GM18907 (cell line): ENCODE measurements at regions not wholly inside any gene's neighbourhood (a gene's known extent, or its start where the extent isn't known, plus 50 kb on each side); places are given as distances from the start of the nearest gene placed in this dataset.

Experiments
- ATAC-seq: cut with Tn5 transposase; IDR thresholded peaks from one replicate; pipeline ENCODE4 v1.9.1; 2021; ENCODE audit warnings: mild to moderate bottlenecking, moderate library complexity; ENCODE audit not compliant: unreplicated experiment

- no peak for ATAC-seq
These were observed 564.9 kb upstream of the CITED2 start for GRCh38 chr6:139939189-139939979.

DNA sequence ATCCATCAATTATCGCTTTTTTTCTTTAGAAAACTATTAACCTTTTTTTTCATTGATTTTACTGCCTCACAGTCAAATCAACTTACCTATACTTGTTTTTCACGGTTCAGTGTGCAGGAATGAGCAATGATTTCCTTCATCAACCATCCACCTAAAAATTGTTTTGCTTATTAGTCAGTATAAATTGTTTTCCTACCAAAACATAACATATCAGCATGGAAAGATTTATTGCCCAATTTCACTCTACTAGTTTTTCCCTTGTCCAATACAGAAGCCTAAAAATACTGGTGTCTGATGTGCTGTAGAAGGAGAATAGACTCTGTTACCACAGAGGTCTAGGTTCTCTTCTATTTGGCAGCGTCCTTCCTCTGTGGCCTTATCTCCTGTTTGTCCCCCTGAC is 558.2 kb upstream of the CITED2 start:
- ATAC-seq, result no peak

GRCh38 chr6:139931747-139932146 is 557.3 kb upstream of the CITED2 start:
- no peak for ATAC-seq

GRCh38 chr6:139927742-139928305 is 553.4 kb upstream of the CITED2 start:
- no peak for ATAC-seq

GRCh38 chr6:139927236-139927635 is 552.8 kb upstream of the CITED2 start:
- ATAC-seq, result no peak

- ATAC-seq, result no peak
These were observed 552.3 kb upstream of the CITED2 start for GRCh38 chr6:139926711-139927110.

GRCh38 chr6:139925894-139926641 is 551.6 kb upstream of the CITED2 start:
- ATAC-seq, result no peak

- ATAC-seq, result no peak
These were observed 549.6 kb upstream of the CITED2 start for GRCh38 chr6:139923964-139924475.

DNA sequence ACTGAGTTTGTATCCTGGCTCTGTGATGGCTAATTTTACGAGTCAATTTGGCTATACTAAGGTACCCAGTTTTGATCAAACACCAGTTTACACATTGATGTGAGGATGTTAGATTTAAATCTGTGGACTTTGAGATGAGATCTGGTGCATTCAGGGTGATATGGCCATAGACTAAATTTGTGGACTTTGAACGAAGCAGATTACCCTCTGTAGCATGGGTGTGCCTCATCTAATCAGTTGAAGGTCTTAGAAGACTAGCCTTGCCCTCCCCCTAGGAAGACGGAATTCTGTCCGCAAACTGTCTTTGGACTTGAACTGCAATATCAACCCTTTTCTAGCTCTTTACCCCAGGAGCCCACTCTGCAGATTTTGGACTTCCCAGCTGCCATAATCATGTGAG is 547.8 kb upstream of the CITED2 start:
- ATAC-seq, result no peak

- ATAC-seq, result no peak
These were observed 546.3 kb upstream of the CITED2 start for GRCh38 chr6:139920776-139921100.

GRCh38 chr6:139920027-139920775 is 545.8 kb upstream of the CITED2 start:
- no peak for ATAC-seq

DNA sequence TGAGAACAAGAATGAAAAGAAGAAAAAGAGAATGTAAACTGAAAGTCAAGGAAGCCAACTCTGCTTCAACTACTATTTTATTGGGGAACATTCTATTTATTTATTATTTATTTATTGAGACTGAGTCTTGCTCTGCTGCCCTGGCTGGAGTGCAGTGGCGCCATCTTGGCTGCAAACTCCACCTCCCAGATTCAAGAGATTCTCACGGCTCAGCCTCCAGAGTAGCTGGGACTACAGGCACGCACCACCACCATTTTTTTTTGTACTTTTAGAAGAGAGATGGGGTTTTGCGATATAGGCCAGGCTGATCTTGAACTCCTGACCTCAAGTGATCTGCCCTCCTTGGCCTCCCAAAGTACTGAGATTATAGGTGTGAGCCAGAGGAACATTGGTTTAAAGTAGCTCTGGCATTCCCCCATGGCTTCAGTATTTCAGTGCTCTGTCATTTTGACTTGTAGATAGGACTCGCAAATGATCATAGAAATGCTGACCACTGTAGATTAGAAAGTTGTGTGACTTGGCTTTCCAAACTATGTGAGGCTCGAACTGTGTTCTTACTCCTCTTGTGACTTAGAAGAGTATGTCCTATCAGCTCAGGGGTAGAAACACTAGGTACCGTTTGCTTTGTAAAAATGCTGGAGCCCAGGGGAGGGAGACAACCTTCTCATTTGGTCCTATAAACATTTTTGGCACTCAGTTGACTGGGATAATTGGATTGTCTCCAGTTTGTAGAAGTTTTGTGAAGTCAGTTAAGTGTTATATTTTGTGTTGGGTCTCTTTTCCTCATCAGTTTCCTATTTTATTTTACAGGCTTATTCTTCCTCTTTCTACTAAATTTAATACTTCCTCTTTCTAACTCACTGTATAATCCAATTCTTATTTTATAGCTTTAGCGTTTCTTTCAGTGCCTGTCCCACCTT is 544.9 kb upstream of the CITED2 start:
- ATAC-seq, result no peak

DNA sequence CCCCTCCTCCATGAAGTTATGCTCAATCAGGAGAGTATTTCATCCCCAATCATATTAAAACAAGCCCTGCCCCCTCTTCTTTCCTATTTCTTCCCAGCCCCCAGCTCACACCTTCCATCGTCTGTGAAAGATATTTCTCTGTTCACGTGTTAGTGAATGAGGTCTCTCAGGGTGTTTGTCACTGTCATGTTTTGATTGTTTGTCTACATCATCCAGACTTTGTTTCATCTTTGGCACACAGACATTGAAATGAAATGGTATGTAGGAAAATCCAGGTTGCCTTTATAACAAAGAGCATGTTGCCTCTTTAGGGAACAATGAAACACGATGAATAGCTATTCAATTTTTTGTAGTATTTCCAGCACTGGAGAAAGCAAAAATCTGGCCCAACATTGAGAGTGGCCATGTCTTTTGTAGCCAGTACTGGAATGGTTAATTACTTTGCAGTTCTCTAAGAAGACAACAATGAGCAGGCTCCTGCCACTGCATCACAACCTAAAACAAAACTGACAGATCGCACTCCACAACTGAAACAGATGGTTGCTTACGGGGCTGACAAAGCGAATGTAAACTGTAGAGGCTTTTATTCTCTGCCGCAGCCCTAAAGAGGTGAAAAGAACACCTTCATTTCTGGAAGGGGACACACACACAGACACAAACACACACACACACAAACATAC is 543.6 kb upstream of the CITED2 start:
- ATAC-seq, result no peak

DNA sequence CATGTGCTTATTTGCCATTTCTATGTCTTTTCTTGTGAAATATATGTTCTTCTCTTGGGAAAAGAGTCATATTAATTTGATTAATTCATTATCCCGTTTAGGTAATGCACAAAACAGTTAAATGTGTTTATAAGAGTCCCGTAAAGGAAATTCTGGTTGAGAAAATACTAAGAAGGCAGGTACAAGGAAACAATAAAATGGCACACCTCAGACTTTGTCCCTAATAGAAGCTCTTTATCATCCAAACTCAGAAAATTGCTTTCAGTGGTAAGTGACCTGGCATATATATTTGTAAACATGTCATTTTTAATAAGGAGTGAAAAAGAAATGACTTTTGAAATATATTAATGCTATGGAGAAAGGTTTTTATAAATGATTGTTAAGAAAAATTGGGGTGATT is 540.5 kb upstream of the CITED2 start:
- ATAC-seq, result no peak

- no peak for ATAC-seq
These were observed 538.4 kb upstream of the CITED2 start for GRCh38 chr6:139912735-139913400.

DNA sequence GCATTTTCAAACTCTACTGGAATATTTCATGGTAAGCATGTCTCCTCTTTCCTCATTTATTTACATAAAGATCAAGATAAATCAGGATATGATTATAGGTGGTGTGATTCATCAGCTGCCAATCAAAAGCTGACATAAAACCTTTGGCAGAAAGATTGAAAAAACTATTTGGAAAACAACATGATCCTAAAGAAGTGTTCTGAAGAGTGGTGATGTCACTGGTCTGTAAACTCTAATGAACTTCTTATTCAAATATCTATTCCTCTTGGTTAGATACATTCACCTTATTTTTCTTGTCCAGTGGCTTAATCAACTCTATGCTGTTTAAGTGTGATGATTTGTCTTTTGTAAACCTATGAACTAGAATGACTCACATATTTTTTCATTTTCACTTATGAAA is 535.5 kb upstream of the CITED2 start:
- ATAC-seq, result no peak

DNA sequence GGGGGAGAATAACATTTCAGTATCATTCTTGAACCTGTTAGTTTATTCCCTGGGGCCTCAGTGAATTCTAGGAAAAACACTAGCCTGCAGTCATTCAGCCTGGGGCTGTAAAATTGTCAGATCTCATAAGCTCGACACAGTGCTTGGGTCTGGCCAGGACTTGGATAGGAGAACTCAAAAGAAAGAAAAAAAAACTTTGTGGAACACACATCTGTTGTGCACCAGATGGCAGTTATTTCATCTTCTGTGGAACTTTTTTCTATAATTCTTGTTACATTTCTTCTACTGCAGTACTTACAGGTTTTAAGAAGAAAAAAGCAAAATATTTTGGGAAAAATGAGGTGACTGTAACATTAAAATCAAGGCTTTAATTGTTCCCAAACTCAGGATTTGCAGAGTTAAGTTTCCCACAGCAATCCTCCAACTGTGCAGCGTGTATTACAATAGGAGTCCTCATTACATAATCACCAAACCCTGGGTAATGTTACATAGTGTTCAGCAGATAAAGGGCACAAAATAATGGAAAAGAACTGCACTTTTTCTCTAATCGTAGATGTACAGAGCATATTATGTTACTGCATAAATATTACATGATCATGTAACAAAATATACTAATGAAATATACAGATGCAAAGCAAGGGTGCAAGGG is 531.1 kb upstream of the CITED2 start:
- ATAC-seq, result no peak

DNA sequence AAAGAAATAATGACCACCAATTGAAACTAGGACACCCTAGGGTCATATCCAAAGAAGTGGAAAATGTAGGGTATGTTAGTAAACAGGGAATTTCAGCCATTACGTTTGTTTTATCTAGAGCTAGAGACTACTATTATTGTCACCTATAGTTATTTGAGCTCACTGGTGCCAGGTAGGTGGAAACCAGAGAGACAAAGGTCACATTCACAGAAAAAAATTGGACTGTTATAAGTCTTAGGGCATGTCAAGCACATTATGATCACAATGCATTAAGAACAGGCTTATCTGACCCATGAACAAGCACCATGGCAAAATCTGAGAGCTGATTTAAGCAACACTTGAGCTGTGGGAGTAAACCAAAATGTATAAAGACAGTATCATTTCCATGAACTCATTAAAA is 530.1 kb upstream of the CITED2 start:
- no peak for ATAC-seq

DNA sequence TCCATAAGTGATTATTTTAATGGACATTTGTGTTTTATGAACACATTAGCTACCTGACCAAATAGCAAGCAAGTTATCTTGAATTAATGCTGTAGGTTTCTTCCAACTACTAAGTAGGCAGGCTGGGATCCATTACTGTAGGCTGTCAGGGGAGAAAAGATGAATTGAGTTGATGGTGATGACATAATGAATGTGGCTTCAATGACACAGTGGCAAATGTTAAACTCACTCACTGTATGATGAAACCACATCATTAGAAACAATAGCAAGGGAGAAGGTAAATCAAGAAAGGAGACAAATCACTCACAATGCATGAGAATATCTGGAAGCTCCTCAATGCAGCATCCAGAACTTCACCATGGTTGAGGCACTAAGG is 529.7 kb upstream of the CITED2 start:
- peak; percentile 24 for ATAC-seq
